Loucy (cell line): ENCODE measurements at regions not wholly inside any gene's neighbourhood (a gene's known extent, or its start where the extent isn't known, plus 50 kb on each side); places are given as distances from the start of the nearest gene placed in this dataset.

ENCODE experiments used
- H2AFZ ChIP-seq: fragments of 200-600 bp; sonication (generic); 2 replicates; pipeline ENCODE4 v1.6.0; 2016; ENCODE audit warnings: antibody characterized with exemption, mild to moderate bottlenecking, low read length, moderate library complexity
- H3F3A ChIP-seq: fragments of 200-600 bp; 2 replicates; pipeline ENCODE4 v1.6.0; 2016; ENCODE audit warnings: antibody characterized with exemption, low read depth, mild to moderate bottlenecking
- H3K27me3 ChIP-seq: fragments of 200-600 bp; sonication (generic); 2 replicates; pipeline ENCODE4 v1.6.1; 2014; ENCODE audit warnings: low read length, mild to moderate bottlenecking; ENCODE audit not compliant: insufficient read depth, poor library complexity, severe bottlenecking
- H3K36me3 ChIP-seq: fragments of 200-600 bp; sonication (generic); 2 replicates; pipeline ENCODE4 v1.6.1; 2016; ENCODE audit warnings: low read length; ENCODE audit not compliant: insufficient read depth
- H3K4me1 ChIP-seq: fragments of 200-600 bp; sonication (generic); 2 replicates; pipeline ENCODE4 v1.5.1; 2014; ENCODE audit warnings: low read length, mild to moderate bottlenecking; ENCODE audit not compliant: insufficient read depth, poor library complexity, severe bottlenecking
- H3K4me2 ChIP-seq: fragments of 200-600 bp; sonication (generic); 2 replicates; pipeline ENCODE4 v1.6.0; 2014; ENCODE audit warnings: antibody characterized with exemption, low read length, low read depth, mild to moderate bottlenecking; ENCODE audit not compliant: poor library complexity, severe bottlenecking
- H3K4me3 ChIP-seq: fragments of 200-600 bp; sonication (generic); 2 replicates; pipeline ENCODE4 v1.5.1; 2014; ENCODE audit warnings: low read length, mild to moderate bottlenecking, mixed read lengths; ENCODE audit not compliant: poor library complexity, severe bottlenecking
- H3K79me2 ChIP-seq: fragments of 200-600 bp; sonication (generic); 2 replicates; pipeline ENCODE4 v1.6.1; 2014; ENCODE audit warnings: low read length; ENCODE audit not compliant: insufficient read depth
- H3K9ac ChIP-seq: fragments of 200-600 bp; sonication (generic); 2 replicates; pipeline ENCODE4 v1.6.0; 2014; ENCODE audit warnings: mild to moderate bottlenecking, low read depth, low read length, moderate library complexity; ENCODE audit not compliant: poor library complexity, severe bottlenecking
- H3K9me2 ChIP-seq: fragments of 200-600 bp; sonication (generic); replicated peaks from 2 replicates; pipeline ENCODE4 v1.6.1; 2016; ENCODE audit warnings: low read depth, low read length, mixed read lengths
- H3K9me3 ChIP-seq: fragments of 200-600 bp; sonication (generic); 2 replicates; pipeline ENCODE4 v1.6.1; 2014; ENCODE audit warnings: mild to moderate bottlenecking, antibody characterized with exemption, low read length, low read depth; ENCODE audit not compliant: insufficient read depth
- H4K20me1 ChIP-seq: fragments of 200-600 bp; sonication (generic); 2 replicates; pipeline ENCODE4 v1.6.0; 2014; ENCODE audit warnings: antibody characterized with exemption, low read length, mild to moderate bottlenecking; ENCODE audit not compliant: insufficient read depth, poor library complexity, severe bottlenecking
- EZH2phosphoT487 ChIP-seq: fragments of 200-600 bp; IDR thresholded peaks from 2 replicates; pipeline ENCODE4 v1.6.1; 2018; ENCODE audit warnings: antibody characterized with exemption, mild to moderate bottlenecking, moderate library complexity, borderline replicate concordance
- TF ChIP-seq, protein P1 (sequence below): fragments of 200-600 bp; sonication (generic); conservative IDR thresholded peaks from 2 replicates; pipeline ENCODE4 v1.5.1; 2014; ENCODE audit warnings: mild to moderate bottlenecking, antibody characterized with exemption, low read length

DNA sequence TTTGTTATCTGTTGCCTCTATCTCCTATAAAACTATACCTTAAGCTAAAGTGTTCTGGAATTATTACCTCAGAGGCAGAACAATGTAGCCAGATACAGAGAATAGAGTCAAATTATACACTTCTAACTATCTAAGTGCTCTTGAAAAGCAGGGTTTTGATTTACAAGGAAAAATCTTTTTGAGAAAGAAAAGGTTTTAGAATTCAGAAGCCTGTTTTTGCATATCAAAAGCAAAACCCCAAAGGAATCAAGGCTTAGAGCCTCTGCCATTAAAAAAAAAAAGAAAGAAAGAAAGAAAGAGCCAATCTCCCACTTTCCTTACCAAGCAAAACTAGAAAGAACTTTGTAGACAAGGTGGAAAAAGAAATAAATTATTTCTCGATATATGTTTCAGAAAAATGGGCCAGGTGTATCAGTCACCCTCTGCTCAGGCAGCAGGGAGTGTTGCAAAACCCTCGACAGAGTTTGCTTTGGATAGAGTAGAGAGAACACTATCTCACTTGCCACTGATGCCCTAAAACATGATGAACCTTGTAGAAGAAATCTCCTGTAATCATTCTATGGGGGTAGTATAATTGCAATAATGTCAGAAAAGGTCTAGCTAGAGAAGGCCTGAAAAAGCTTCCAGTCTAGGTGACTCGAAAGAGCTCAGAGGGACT lies 318.3 kb downstream of the PCDH10 start:
- Histone ChIP-seq H3F3A (no peaks in the 10 kb centered on the region), H3K4me3 (no peak overlapping the region), H3K4me2 (no peak overlapping the region), H3K9me3 (no peaks in the 10 kb centered on the region), H3K79me2 (no peaks in the 10 kb centered on the region), H3K9ac (no peak overlapping the region), H3K27me3 (no peaks in the 10 kb centered on the region), H3K4me1 (peaks cover 9% of the 10 kb centered on the region), H3K36me3 (no peaks in the 10 kb centered on the region), H2AFZ (0 out of 2 replicates have a peak overlapping the region, but pooled peaks have one; percentile 53), H4K20me1 (no peaks in the 10 kb centered on the region), H3K9me2 (no peaks in the 10 kb centered on the region)
- TF ChIP-seq, protein P1, sequence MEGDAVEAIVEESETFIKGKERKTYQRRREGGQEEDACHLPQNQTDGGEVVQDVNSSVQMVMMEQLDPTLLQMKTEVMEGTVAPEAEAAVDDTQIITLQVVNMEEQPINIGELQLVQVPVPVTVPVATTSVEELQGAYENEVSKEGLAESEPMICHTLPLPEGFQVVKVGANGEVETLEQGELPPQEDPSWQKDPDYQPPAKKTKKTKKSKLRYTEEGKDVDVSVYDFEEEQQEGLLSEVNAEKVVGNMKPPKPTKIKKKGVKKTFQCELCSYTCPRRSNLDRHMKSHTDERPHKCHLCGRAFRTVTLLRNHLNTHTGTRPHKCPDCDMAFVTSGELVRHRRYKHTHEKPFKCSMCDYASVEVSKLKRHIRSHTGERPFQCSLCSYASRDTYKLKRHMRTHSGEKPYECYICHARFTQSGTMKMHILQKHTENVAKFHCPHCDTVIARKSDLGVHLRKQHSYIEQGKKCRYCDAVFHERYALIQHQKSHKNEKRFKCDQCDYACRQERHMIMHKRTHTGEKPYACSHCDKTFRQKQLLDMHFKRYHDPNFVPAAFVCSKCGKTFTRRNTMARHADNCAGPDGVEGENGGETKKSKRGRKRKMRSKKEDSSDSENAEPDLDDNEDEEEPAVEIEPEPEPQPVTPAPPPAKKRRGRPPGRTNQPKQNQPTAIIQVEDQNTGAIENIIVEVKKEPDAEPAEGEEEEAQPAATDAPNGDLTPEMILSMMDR = no peak
- TF ChIP-seq EZH2phosphoT487 = no peak

- no peaks in the 10 kb centered on the region for H3K79me2 ChIP-seq
- peaks cover 16% of the 10 kb centered on the region for H3K4me1 ChIP-seq
- H3K36me3 ChIP-seq = no peaks in the 10 kb centered on the region
- no peak overlapping the region for H3K4me2 ChIP-seq
- TF ChIP-seq, protein P1 = peak; percentile 49
- TF ChIP-seq EZH2phosphoT487 = no peak
- no peaks in the 10 kb centered on the region for H4K20me1 ChIP-seq
- H3K9ac ChIP-seq = no peak overlapping the region
- no peaks in the 10 kb centered on the region for H3F3A ChIP-seq
- no peak overlapping the region for H2AFZ ChIP-seq
- H3K27me3 ChIP-seq = no peaks in the 10 kb centered on the region
- no peaks in the 10 kb centered on the region for H3K9me3 ChIP-seq
- H3K4me3 ChIP-seq = no peak overlapping the region
- no peaks in the 10 kb centered on the region for H3K9me2 ChIP-seq
These were observed 315.9 kb downstream of the PCDH10 start for GRCh38 chr4:133465022-133465421.

DNA sequence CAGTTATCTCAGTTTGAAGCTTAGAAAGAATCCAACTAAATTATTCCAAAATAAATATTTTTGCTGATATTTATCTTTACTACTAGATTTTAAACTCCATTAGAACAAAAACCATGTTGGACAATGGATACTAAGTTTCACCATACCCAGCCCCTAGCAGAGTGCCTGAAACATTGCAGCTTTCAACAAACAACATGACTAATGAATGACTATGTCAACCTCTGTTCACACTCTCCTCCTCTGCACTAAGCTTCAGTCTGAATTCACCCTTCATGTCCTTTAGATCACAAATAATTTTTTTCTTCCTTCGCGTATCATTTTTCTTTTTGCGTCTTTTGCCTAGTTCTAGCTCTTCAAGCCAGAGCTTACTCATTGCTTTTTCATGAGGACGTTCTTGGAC lies 315.2 kb downstream of the PCDH10 start:
- no peaks in the 10 kb centered on the region for H4K20me1 ChIP-seq
- no peaks in the 10 kb centered on the region for H3K27me3 ChIP-seq
- H3K4me1 ChIP-seq = peaks cover 16% of the 10 kb centered on the region
- H3K9ac ChIP-seq = no peak overlapping the region
- no peaks in the 10 kb centered on the region for H3K36me3 ChIP-seq
- no peaks in the 10 kb centered on the region for H3K79me2 ChIP-seq
- H3K9me2 ChIP-seq = no peaks in the 10 kb centered on the region
- TF ChIP-seq EZH2phosphoT487 = no peak
- TF ChIP-seq, protein P1 = no peak
- H3F3A ChIP-seq = no peaks in the 10 kb centered on the region
- H2AFZ ChIP-seq = no peak overlapping the region
- no peak overlapping the region for H3K4me3 ChIP-seq
- no peak overlapping the region for H3K4me2 ChIP-seq
- no peaks in the 10 kb centered on the region for H3K9me3 ChIP-seq
